GM23338 (cell line): ENCODE measurements at regions not wholly inside any gene's neighbourhood (a gene's known extent, or its start where the extent isn't known, plus 50 kb on each side); places are given as distances from the start of the nearest gene placed in this dataset.

ENCODE experiments used
- EZH2phosphoT487 ChIP-seq: fragments of 200-600 bp; sonication (generic); IDR thresholded peaks from one replicate; pipeline ENCODE4 v1.8.1; 2018; ENCODE audit warnings: antibody characterized with exemption; ENCODE audit not compliant: unreplicated experiment
- POLR2AphosphoS5 ChIP-seq: IDR thresholded peaks from 2 replicates; pipeline ENCODE4 v1.6.1; 2016; ENCODE audit warnings: antibody characterized with exemption, low read depth
- STAT1 ChIP-seq: IDR thresholded peaks from one replicate; pipeline ENCODE4 v1.6.1; 2016; ENCODE audit warnings: antibody characterized with exemption; ENCODE audit not compliant: unreplicated experiment
- ZNF331 ChIP-seq: fragments of 250-450 bp; sonication (Bioruptor Pico); IDR thresholded peaks from 2 replicates; pipeline ENCODE4 v1.5.0; 2020; ENCODE audit warnings: low read depth, mild to moderate bottlenecking, moderate library complexity
- TF ChIP-seq, protein P1 (sequence below), 2 experiments: fragments of 200-600 bp in 1 of 2; sonication (generic) in 1 of 2; conservative IDR thresholded peaks; 2 replicates each; pipeline versions ENCODE4 v1.5.1 to v1.6.1; 2016 to 2017; ENCODE audit warnings: antibody characterized with exemption in 2 of 2, low read depth in 2 of 2, mild to moderate bottlenecking in 2 of 2, moderate library complexity in 1 of 2

DNA sequence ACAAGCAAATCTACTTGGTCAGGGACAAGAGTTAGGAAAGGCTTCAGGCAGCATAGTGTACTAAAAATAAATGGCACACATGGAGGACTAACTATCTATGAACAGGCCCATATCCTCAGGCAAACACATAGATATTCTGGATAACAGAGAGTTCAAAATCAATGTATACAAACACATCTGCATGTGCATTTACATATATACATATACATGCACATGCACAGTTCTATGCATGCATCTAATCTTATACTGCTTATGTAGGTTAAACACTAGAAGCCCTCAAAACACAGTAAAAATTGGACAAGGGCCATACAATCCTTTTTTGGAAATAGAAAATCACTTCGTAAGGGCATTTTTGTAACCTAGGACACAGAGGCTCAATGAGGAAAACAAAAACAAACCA, 458.0 kb upstream of the CXorf51B start:
- TF ChIP-seq, protein P1, sequence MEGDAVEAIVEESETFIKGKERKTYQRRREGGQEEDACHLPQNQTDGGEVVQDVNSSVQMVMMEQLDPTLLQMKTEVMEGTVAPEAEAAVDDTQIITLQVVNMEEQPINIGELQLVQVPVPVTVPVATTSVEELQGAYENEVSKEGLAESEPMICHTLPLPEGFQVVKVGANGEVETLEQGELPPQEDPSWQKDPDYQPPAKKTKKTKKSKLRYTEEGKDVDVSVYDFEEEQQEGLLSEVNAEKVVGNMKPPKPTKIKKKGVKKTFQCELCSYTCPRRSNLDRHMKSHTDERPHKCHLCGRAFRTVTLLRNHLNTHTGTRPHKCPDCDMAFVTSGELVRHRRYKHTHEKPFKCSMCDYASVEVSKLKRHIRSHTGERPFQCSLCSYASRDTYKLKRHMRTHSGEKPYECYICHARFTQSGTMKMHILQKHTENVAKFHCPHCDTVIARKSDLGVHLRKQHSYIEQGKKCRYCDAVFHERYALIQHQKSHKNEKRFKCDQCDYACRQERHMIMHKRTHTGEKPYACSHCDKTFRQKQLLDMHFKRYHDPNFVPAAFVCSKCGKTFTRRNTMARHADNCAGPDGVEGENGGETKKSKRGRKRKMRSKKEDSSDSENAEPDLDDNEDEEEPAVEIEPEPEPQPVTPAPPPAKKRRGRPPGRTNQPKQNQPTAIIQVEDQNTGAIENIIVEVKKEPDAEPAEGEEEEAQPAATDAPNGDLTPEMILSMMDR (conservative IDR thresholded peaks at IDR 0.05; ENCODE audit: low read depth in 2 of 2), result no peak
- no peak for TF ChIP-seq EZH2phosphoT487
- TF ChIP-seq ZNF331, result no peak
- TF ChIP-seq POLR2AphosphoS5, result no peak
- no peak for TF ChIP-seq STAT1
